MG63 (cell line): ENCODE measurements at regions not wholly inside any gene's neighbourhood (a gene's known extent, or its start where the extent isn't known, plus 50 kb on each side); places are given as distances from the start of the nearest gene placed in this dataset.
"Not testable (repeated sequence)": the region's sequence is repeated elsewhere in the genome, so short reads cannot be mapped to it uniquely, and the experiment has no call there.

Experiments used
- DNase-seq: peaks from one replicate; pipeline ENCODE4 v3.0.0-alpha.2; 2020
- H3K27me3 ChIP-seq: fragments of 250-450 bp; sonication (Bioruptor Pico); 2 replicates; pipeline ENCODE4 v1.5.1; 2020; ENCODE audit warnings: mild to moderate bottlenecking, moderate library complexity
- H3K36me3 ChIP-seq: fragments of 250-450 bp; sonication (Bioruptor Pico); 2 replicates; pipeline ENCODE4 v1.5.1; 2020; ENCODE audit warnings: mild to moderate bottlenecking, moderate library complexity
- H3K4me3 ChIP-seq: fragments of 250-450 bp; sonication (Bioruptor Pico); 2 replicates; pipeline ENCODE4 v1.5.1; 2020; ENCODE audit warnings: mild to moderate bottlenecking, moderate library complexity
- H3K9me3 ChIP-seq: fragments of 250-450 bp; sonication (Bioruptor Pico); 2 replicates; pipeline ENCODE4 v1.5.1; 2020; ENCODE audit warnings: mild to moderate bottlenecking, moderate library complexity

- Histone ChIP-seq H3K9me3 (no peaks in the 10 kb centered on the region), H3K4me3 (no peak overlapping the region), H3K36me3 (no peaks in the 10 kb centered on the region), H3K27me3 (no peaks in the 10 kb centered on the region)
- no peak for DNase-seq
Measured at GRCh38 chr4:187128222-187128621, 404.6 kb upstream of the FAT1 start.

GRCh38 chr4:187128976-187129375, 405.3 kb upstream of the FAT1 start:
- Histone ChIP-seq H3K9me3 (no peaks in the 10 kb centered on the region), H3K36me3 (no peaks in the 10 kb centered on the region), H3K27me3 (no peaks in the 10 kb centered on the region), H3K4me3 (no peak overlapping the region)
- no peak for DNase-seq

GRCh38 chr4:187131826-187132225, 408.2 kb upstream of the FAT1 start:
- H3K27me3 ChIP-seq, H3K36me3 ChIP-seq, H3K4me3 ChIP-seq, H3K9me3 ChIP-seq, DNase-seq: not testable (repeated sequence)

GRCh38 chr4:187135878-187136277, 412.2 kb upstream of the FAT1 start:
- H3K36me3 ChIP-seq: no peaks in the 10 kb centered on the region
- no peaks in the 10 kb centered on the region for H3K9me3 ChIP-seq
- no peaks in the 10 kb centered on the region for H3K27me3 ChIP-seq
- H3K4me3 ChIP-seq: no peak overlapping the region
- no peak for DNase-seq

- Histone ChIP-seq H3K4me3 (no peak overlapping the region), H3K27me3 (no peaks in the 10 kb centered on the region), H3K36me3 (no peaks in the 10 kb centered on the region), H3K9me3 (no peaks in the 10 kb centered on the region)
- no peak for DNase-seq
Measured at GRCh38 chr4:187139141-187139540, 415.5 kb upstream of the FAT1 start.

GRCh38 chr4:187141101-187141500, 417.4 kb upstream of the FAT1 start:
- no peak for DNase-seq
- Histone ChIP-seq H3K4me3 (no peak overlapping the region), H3K9me3 (no peaks in the 10 kb centered on the region), H3K27me3 (no peaks in the 10 kb centered on the region), H3K36me3 (no peaks in the 10 kb centered on the region)

- DNase-seq: no peak
- H3K27me3 ChIP-seq: no peaks in the 10 kb centered on the region
Measured at GRCh38 chr4:187149229-187149945, 425.7 kb upstream of the FAT1 start.

GRCh38 chr4:187157380-187157958, 433.8 kb upstream of the FAT1 start:
- Histone ChIP-seq H3K27me3 (no peaks in the 10 kb centered on the region), H3K36me3 (no peaks in the 10 kb centered on the region), H3K4me3 (no peak overlapping the region), H3K9me3 (no peaks in the 10 kb centered on the region)
- no peak for DNase-seq

More at GRCh38 chr4:187149229-187149945, 425.7 kb upstream of the FAT1 start:
- no peak overlapping the region for H3K4me3 ChIP-seq
- H3K36me3 ChIP-seq: no peaks in the 10 kb centered on the region
- H3K9me3 ChIP-seq: no peaks in the 10 kb centered on the region

GRCh38 chr4:187158003-187158402, 434.3 kb upstream of the FAT1 start:
- Histone ChIP-seq H3K27me3 (no peaks in the 10 kb centered on the region), H3K36me3 (no peaks in the 10 kb centered on the region), H3K4me3 (no peak overlapping the region), H3K9me3 (no peaks in the 10 kb centered on the region)
- no peak for DNase-seq

GRCh38 chr4:187160486-187160885, 436.8 kb upstream of the FAT1 start:
- DNase-seq: no peak
- H3K9me3 ChIP-seq: no peaks in the 10 kb centered on the region
- H3K4me3 ChIP-seq: no peak overlapping the region
- H3K27me3 ChIP-seq: no peaks in the 10 kb centered on the region
- no peaks in the 10 kb centered on the region for H3K36me3 ChIP-seq

GRCh38 chr4:187166886-187167512, 443.3 kb upstream of the FAT1 start:
- Histone ChIP-seq H3K27me3 (no peaks in the 10 kb centered on the region), H3K9me3 (no peaks in the 10 kb centered on the region), H3K4me3 (no peak overlapping the region), H3K36me3 (no peaks in the 10 kb centered on the region)
- DNase-seq: no peak

GRCh38 chr4:187171706-187172339, 448.2 kb upstream of the FAT1 start:
- Histone ChIP-seq H3K27me3 (no peaks in the 10 kb centered on the region), H3K4me3 (no peak overlapping the region), H3K9me3 (no peaks in the 10 kb centered on the region), H3K36me3 (no peaks in the 10 kb centered on the region)
- DNase-seq: no peak

- Histone ChIP-seq H3K4me3 (no peak overlapping the region), H3K9me3 (no peaks in the 10 kb centered on the region), H3K36me3 (no peaks in the 10 kb centered on the region), H3K27me3 (no peaks in the 10 kb centered on the region)
- no peak for DNase-seq
Measured at GRCh38 chr4:187172340-187172761, 448.7 kb upstream of the FAT1 start.

GRCh38 chr4:187174749-187175148, 451.1 kb upstream of the FAT1 start:
- Histone ChIP-seq H3K36me3 (no peaks in the 10 kb centered on the region), H3K4me3 (no peak overlapping the region), H3K27me3 (no peaks in the 10 kb centered on the region), H3K9me3 (no peaks in the 10 kb centered on the region)
- no peak for DNase-seq

- Histone ChIP-seq H3K9me3 (no peaks in the 10 kb centered on the region), H3K4me3 (no peak overlapping the region), H3K36me3 (no peaks in the 10 kb centered on the region), H3K27me3 (no peaks in the 10 kb centered on the region)
- no peak for DNase-seq
Measured at GRCh38 chr4:187175197-187175596, 451.5 kb upstream of the FAT1 start.

GRCh38 chr4:187176261-187176910, 452.7 kb upstream of the FAT1 start:
- DNase-seq: no peak
- no peak overlapping the region for H3K4me3 ChIP-seq
- no peaks in the 10 kb centered on the region for H3K27me3 ChIP-seq

GRCh38 chr4:187178084-187178483, 454.4 kb upstream of the FAT1 start:
- Histone ChIP-seq H3K27me3 (no peaks in the 10 kb centered on the region), H3K4me3 (no peak overlapping the region), H3K36me3 (no peaks in the 10 kb centered on the region), H3K9me3 (no peaks in the 10 kb centered on the region)
- no peak for DNase-seq

More at GRCh38 chr4:187176261-187176910, 452.7 kb upstream of the FAT1 start:
- Histone ChIP-seq H3K9me3 (no peaks in the 10 kb centered on the region), H3K36me3 (no peaks in the 10 kb centered on the region)
